B cell (primary cell): ENCODE measurements at regions not wholly inside any gene's neighbourhood (a gene's known extent, or its start where the extent isn't known, plus 50 kb on each side); places are given as distances from the start of the nearest gene placed in this dataset.

Experiments
- ATAC-seq: fragments of 200-7000 bp; cut with Tn5 transposase; one replicate; pipeline ENCODE4 v1.10.0; 2021; ENCODE audit warnings: low read depth, mild to moderate bottlenecking, moderate number of reproducible peaks, moderate library complexity
- CTCF ChIA-PET: fragments of 350-600 bp; sonication (Branson Sonifier 250); formaldehyde crosslinking; loops from one replicate; lab custom pipeline; 2021; ENCODE audit warnings: antibody characterized with exemption, inconsistent platforms; lab: Charles Lee
- POLR2A ChIA-PET: fragments of 350-600 bp; sonication (Branson Sonifier 250); formaldehyde crosslinking; loops from one replicate; lab custom pipeline; 2021; ENCODE audit warnings: antibody characterized with exemption; lab: Charles Lee
- DNase-seq: peaks from one replicate; pipeline ENCODE4 v3.0.0; 2013
- H2AFZ ChIP-seq: 2 replicates; pipeline ENCODE4 v1.6.1; 2012; ENCODE audit warnings: mild to moderate bottlenecking, low read depth, low read length; ENCODE audit not compliant: insufficient read depth, poor library complexity, severe bottlenecking
- H3K27ac ChIP-seq, 2 donors: 1 replicate in 1 of 2; 2 replicates in 1 of 2; pipeline ENCODE4 v1.5.1; 2012 to 2013; ENCODE audit warnings: low read length in 2 of 2, mild to moderate bottlenecking in 2 of 2, moderate library complexity in 1 of 2
- H3K27me3 ChIP-seq, 4 experiments: fragments of 200-600 bp in 1 of 4; sonication (generic) in 1 of 4; replicated peaks in 1 of 4; 1 replicate in 2 of 4; 2 replicates in 2 of 4; pipeline versions ENCODE4 v1.6.1 to v1.7.0; 2013 to 2016; ENCODE audit warnings: low read length in 3 of 4, mild to moderate bottlenecking in 2 of 4, mixed read lengths in 1 of 4, moderate library complexity in 1 of 4; ENCODE audit not compliant: insufficient read depth in 4 of 4, control insufficient read depth in 3 of 4; ENCODE audit errors: control extremely low read depth in 1 of 4
- H3K36me3 ChIP-seq, 2 experiments: replicated peaks in 1 of 2; 1 replicate in 1 of 2; 2 replicates in 1 of 2; pipeline versions ENCODE4 v1.6.1 to v1.7.1; 2013; ENCODE audit warnings: low read length in 1 of 2; ENCODE audit not compliant: insufficient read depth in 2 of 2, control insufficient read depth in 1 of 2; ENCODE audit errors: control extremely low read depth in 1 of 2, extremely low read depth in 1 of 2
- H3K4me1 ChIP-seq, 2 donors: fragments of 200-600 bp in 1 of 2; sonication (generic) in 1 of 2; 1 replicate in 1 of 2; 2 replicates in 1 of 2; pipeline versions ENCODE4 v1.5.1 to v1.6.1; 2013 to 2017; ENCODE audit warnings: low read length in 2 of 2; ENCODE audit not compliant: control insufficient read depth in 2 of 2, insufficient read depth in 2 of 2
- H3K4me2 ChIP-seq: replicated peaks from 2 replicates; pipeline ENCODE3; 2012; ENCODE audit warnings: mild to moderate bottlenecking, low read depth, low read length; ENCODE audit not compliant: poor library complexity, severe bottlenecking
- H3K4me3 ChIP-seq, 5 experiments: fragments of 200-600 bp in 1 of 5; sonication (generic) in 1 of 5; 1 replicate in 3 of 5; 2 replicates in 2 of 5; pipeline versions ENCODE4 v1.5.1 to v1.7.0; 2011 to 2016; ENCODE audit warnings: low read length in 4 of 5, mild to moderate bottlenecking in 4 of 5, low read depth in 2 of 5, control low read depth in 1 of 5, moderate library complexity in 1 of 5; ENCODE audit not compliant: insufficient read depth in 1 of 5; ENCODE audit errors: control extremely low read depth in 1 of 5, extremely low read depth in 1 of 5
- H3K79me2 ChIP-seq: fragments of 200-600 bp; sonication (generic); one replicate; pipeline ENCODE4 v1.6.0; 2016; ENCODE audit warnings: low read length; ENCODE audit not compliant: control insufficient read depth, insufficient read depth
- H3K9ac ChIP-seq: fragments of 200-600 bp; sonication (generic); 2 replicates; pipeline ENCODE4 v1.6.1; 2017; ENCODE audit warnings: mild to moderate bottlenecking, low read length, moderate library complexity
- H3K9me3 ChIP-seq, 3 donors: one replicate each; pipeline versions ENCODE4 v1.6.1 to v1.7.1; 2013; ENCODE audit warnings: low read length in 2 of 3; ENCODE audit not compliant: control insufficient read depth in 2 of 3, insufficient read depth in 1 of 3; ENCODE audit errors: control extremely low read depth in 1 of 3
- H4K20me1 ChIP-seq: 2 replicates; pipeline ENCODE4 v1.6.0; 2012; ENCODE audit warnings: mild to moderate bottlenecking, low read length; ENCODE audit not compliant: insufficient read depth, control insufficient read depth, poor library complexity, severe bottlenecking
- H3K27ac Mint-ChIP-seq: one replicate; pipeline ENCODE4 v1.8.0; 2021; ENCODE audit warnings: mixed read lengths
- H3K27me3 Mint-ChIP-seq: one replicate; pipeline ENCODE4 v1.8.0; 2021; ENCODE audit warnings: mixed read lengths
- H3K4me1 Mint-ChIP-seq: one replicate; pipeline ENCODE4 v1.8.0; 2021; ENCODE audit warnings: mixed read lengths
- H3K4me3 Mint-ChIP-seq: one replicate; pipeline ENCODE4 v1.8.0; 2021; ENCODE audit warnings: mixed read lengths
- H3K9me3 Mint-ChIP-seq: one replicate; pipeline ENCODE4 v1.8.0; 2022; ENCODE audit warnings: mixed read lengths; ENCODE audit not compliant: insufficient read depth
- EZH2 ChIP-seq: IDR thresholded peaks from 2 replicates; pipeline ENCODE4 v1.6.1; 2012; ENCODE audit warnings: borderline replicate concordance, low read depth, mild to moderate bottlenecking, moderate library complexity, low read length; ENCODE audit not compliant: insufficient read depth, poor library complexity, severe bottlenecking
- WGBS: methylation state at CpG from one replicate; pipeline ENCODE4 v1.1.5; 2013; ENCODE audit warnings: missing lambda C conversion rate; ENCODE audit not compliant: insufficient coverage; 5-methylcytosine and 5-hydroxymethylcytosine counted together
- intact Hi-C: fragments of 100-400 bp; cut with micrococcal nuclease; formaldehyde crosslinking; loops from one replicate; pipeline ENCODE4 v1.10.0; 2022
- TF ChIP-seq, protein P1 (sequence below): fragments of 200-600 bp; IDR thresholded peaks from one replicate; pipeline ENCODE4 v1.8.0; 2022; ENCODE audit warnings: antibody characterized with exemption, mild to moderate bottlenecking

DNA sequence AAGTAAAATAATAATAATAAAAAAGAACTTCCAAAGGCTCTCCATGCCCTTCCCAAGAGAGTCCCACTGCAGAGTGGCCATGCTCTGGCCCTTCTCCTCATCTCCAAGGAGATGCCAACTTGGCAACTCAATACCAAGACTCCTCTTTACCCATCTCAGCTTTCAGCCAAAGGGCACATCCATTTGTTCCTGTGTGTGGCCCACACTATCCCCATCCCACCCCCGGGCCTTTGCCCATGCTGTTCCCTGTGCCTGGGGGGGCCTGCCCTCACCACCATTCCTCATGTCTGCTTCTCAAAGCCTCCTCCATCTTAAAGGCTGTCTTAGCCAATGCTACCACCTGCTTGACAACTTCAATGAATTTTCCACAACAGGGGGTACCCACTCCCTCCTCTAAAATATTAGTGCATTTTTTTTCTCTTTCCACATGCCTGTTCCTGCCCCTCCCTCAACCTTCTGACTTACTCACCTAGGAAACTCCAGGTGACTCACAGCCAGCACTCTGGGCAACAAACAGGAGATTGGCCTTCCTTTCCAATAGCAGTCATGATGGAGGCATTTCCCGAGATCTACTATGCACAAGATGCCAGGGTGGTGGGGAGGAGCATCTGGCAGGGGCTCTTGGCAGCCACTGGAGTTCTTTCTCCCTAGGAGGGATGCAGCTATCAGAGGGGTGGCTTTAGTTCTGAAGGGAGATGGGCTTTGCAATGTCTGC, 109.4 kb upstream of the SMAD3 start:
- Histone ChIP-seq H3K4me1 (peaks cover 10 to 13% of the 10 kb centered on the region in 2 donors), H3K9me3 (peaks cover 0 to 6% (median 0%) of the 10 kb centered on the region in 3 donors), H3K4me2 (no peak overlapping the region), H3K9ac (no peak overlapping the region), H3K27me3 (peaks cover 0 to 13% (median 0%) of the 10 kb centered on the region in 4 experiments), H2AFZ (no peak overlapping the region), H3K79me2 (no peaks in the 10 kb centered on the region), H3K27ac (no peak overlapping the region), H3K36me3 (no peaks in the 10 kb centered on the region), H3K4me3 (no peak overlapping the region), H4K20me1 (no peaks in the 10 kb centered on the region)
- H3K9me3 Mint-ChIP-seq = no peaks in the 10 kb centered on the region
- TF ChIP-seq EZH2 = no peak
- TF ChIP-seq, protein P1, sequence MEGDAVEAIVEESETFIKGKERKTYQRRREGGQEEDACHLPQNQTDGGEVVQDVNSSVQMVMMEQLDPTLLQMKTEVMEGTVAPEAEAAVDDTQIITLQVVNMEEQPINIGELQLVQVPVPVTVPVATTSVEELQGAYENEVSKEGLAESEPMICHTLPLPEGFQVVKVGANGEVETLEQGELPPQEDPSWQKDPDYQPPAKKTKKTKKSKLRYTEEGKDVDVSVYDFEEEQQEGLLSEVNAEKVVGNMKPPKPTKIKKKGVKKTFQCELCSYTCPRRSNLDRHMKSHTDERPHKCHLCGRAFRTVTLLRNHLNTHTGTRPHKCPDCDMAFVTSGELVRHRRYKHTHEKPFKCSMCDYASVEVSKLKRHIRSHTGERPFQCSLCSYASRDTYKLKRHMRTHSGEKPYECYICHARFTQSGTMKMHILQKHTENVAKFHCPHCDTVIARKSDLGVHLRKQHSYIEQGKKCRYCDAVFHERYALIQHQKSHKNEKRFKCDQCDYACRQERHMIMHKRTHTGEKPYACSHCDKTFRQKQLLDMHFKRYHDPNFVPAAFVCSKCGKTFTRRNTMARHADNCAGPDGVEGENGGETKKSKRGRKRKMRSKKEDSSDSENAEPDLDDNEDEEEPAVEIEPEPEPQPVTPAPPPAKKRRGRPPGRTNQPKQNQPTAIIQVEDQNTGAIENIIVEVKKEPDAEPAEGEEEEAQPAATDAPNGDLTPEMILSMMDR = no peak
- ChIA-PET CTCF (interaction anchor here (0.6 to 1.6 kb wide), 3 partner anchors 10 to 501 kb away, joined by 3 to 5 read pairs (median 3); no protein-coding TSS in a partner anchor), POLR2A (no interaction called here)
- DNase-seq = no peak
- H3K27me3 Mint-ChIP-seq = peaks cover 4% of the 10 kb centered on the region
- WGBS = 100% methylated on average over 2 of the region's 2 CpGs
- ATAC-seq = no peak
- H3K4me3 Mint-ChIP-seq = no peak overlapping the region
- intact Hi-C loops = no loop called here
- peaks cover 18% of the 10 kb centered on the region for H3K4me1 Mint-ChIP-seq
- H3K27ac Mint-ChIP-seq = no peak overlapping the region

GRCh38 chr15:66956672-66957430, 108.6 kb upstream of the SMAD3 start:
- Mint-ChIP-seq H3K4me1 (peaks cover 14% of the 10 kb centered on the region), H3K27me3 (peaks cover 4% of the 10 kb centered on the region), H3K4me3 (no peak overlapping the region), H3K27ac (no peak overlapping the region), H3K9me3 (no peaks in the 10 kb centered on the region)
- POLR2A ChIA-PET = no interaction called here
- no peak overlapping the region for H3K4me3 ChIP-seq
- H3K4me1 ChIP-seq = peaks cover 7 to 13% of the 10 kb centered on the region in 2 donors
- CTCF ChIA-PET = interaction anchor here (0.6 to 3.3 kb wide), 3 partner anchors 10 to 281 kb away, joined by 3 to 13 read pairs (median 3); no protein-coding TSS in a partner anchor
- peaks cover 0 to 6% (median 0%) of the 10 kb centered on the region in 3 donors for H3K9me3 ChIP-seq
- ATAC-seq (no peak), DNase-seq (no peak)
- no peak overlapping the region for H3K27ac ChIP-seq
- H2AFZ ChIP-seq = no peak overlapping the region
- intact Hi-C loops = no loop called here
- no peaks in the 10 kb centered on the region for H4K20me1 ChIP-seq
- H3K4me2 ChIP-seq = no peak overlapping the region
- no peaks in the 10 kb centered on the region for H3K79me2 ChIP-seq
- TF ChIP-seq, protein P1 = no peak
- TF ChIP-seq EZH2 = no peak
- H3K36me3 ChIP-seq = no peaks in the 10 kb centered on the region
- no peak overlapping the region for H3K9ac ChIP-seq
- peaks cover 0 to 13% (median 0%) of the 10 kb centered on the region in 4 experiments for H3K27me3 ChIP-seq
- 99% methylated on average over 7 of the region's 9 CpGs for WGBS
